Astrocyte of the cerebellum (primary cell): ENCODE measurements at regions not wholly inside any gene's neighbourhood (a gene's known extent, or its start where the extent isn't known, plus 50 kb on each side); places are given as distances from the start of the nearest gene placed in this dataset.

Experiments
- DNase-seq: peaks from one replicate; pipeline ENCODE4 v3.0.0-alpha.2; 2011; ENCODE audit warnings: low read depth
- H3K4me3 ChIP-seq: 2 replicates; pipeline ENCODE4 v1.5.1; 2011; ENCODE audit warnings: mild to moderate bottlenecking, low read depth, low read length, moderate library complexity
- in situ Hi-C: cut with HindIII; loops from 2 replicates; pipeline ENCODE4 v1.10.0; 2017; ENCODE audit warnings: low sequenced_read_pairs
- TF ChIP-seq, protein P1 (sequence below): IDR thresholded peaks from 2 replicates; pipeline ENCODE4 v1.5.1; 2012; ENCODE audit warnings: low read length, low read depth, moderate library complexity, mild to moderate bottlenecking; ENCODE audit errors: missing control alignments

DNA sequence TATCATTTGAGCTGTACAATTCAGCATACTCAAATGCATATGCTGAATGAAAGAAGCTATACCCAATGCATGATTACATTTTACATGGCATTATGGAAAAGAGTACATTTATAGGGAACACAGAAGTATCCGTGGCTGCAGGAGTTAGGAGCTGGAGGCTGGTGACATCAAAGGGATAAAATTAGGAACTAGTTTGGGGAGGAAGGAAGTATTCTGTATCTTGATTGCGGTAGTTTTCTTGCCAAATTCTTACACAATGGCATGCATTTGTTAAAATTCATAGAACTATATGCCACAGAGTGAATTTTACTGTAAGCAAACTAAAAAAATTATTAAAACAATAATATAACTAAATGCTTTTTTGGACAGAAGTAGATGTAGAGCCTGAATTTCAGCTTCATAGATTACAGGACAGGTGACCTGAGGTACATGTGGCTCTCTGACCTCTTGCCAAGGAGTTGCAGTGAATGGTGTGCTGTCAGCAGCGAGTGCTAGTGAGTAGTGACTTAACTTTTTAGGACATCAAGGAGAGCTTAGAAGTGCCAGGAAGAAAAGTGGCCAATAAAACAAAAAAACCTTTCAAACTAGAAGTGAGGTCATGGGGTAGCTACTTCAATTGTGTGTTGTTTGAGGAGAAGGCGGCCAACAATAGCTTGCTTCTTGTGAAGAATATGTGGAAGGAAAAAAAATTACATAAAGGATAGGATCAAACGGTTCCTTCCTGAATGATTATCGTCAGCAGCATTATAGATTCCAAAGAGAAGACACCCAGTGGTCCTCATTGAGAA, 514.9 kb upstream of the CLINT1 start:
- no peak for DNase-seq
- H3K4me3 ChIP-seq: no peak overlapping the region
- in situ Hi-C loops: no loop called here
- TF ChIP-seq, protein P1, sequence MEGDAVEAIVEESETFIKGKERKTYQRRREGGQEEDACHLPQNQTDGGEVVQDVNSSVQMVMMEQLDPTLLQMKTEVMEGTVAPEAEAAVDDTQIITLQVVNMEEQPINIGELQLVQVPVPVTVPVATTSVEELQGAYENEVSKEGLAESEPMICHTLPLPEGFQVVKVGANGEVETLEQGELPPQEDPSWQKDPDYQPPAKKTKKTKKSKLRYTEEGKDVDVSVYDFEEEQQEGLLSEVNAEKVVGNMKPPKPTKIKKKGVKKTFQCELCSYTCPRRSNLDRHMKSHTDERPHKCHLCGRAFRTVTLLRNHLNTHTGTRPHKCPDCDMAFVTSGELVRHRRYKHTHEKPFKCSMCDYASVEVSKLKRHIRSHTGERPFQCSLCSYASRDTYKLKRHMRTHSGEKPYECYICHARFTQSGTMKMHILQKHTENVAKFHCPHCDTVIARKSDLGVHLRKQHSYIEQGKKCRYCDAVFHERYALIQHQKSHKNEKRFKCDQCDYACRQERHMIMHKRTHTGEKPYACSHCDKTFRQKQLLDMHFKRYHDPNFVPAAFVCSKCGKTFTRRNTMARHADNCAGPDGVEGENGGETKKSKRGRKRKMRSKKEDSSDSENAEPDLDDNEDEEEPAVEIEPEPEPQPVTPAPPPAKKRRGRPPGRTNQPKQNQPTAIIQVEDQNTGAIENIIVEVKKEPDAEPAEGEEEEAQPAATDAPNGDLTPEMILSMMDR: no peak

DNA sequence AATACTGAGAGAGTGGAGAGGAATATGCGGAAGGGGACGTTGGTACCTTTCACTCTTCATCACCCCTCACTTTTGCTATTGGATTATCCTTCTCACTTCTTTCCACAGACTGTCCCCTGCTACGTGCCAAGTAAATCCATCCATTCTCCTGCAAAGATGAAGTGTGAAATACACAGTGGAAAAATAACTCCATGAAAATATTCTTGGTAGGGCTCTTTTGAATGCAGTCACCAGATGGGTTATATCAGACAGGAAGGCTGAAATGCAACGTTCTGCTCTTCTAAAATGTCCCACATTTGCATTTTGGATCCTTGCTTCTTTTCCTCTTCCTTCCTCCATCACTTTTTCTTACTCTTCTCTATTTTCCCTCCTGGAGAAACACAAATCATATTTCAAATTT, 510.3 kb upstream of the CLINT1 start:
- H3K4me3 ChIP-seq: no peak overlapping the region
- TF ChIP-seq, protein P1: no peak
- no peak for DNase-seq
- in situ Hi-C loops: no loop called here

DNA sequence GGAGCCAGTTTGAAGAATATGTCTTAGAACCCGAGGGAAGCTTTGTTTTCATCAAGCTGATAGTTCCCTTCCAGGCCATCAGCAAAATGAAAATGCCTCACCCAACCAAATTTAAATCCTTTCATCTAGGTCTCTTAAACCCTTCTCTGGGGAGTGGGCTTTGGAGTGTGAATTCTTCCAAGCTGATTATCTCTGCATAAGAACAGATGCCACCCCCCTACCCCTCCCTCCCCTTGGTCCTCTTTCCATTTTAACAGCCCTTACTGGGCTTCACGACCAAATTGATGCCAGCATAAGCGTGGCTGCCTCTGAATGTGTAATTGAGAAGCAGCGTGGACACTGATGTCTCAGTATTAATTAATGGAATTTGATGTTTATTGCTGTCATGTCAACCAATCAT, 509.7 kb upstream of the CLINT1 start:
- TF ChIP-seq, protein P1: no peak
- DNase-seq: no peak
- in situ Hi-C loops: no loop called here

DNA sequence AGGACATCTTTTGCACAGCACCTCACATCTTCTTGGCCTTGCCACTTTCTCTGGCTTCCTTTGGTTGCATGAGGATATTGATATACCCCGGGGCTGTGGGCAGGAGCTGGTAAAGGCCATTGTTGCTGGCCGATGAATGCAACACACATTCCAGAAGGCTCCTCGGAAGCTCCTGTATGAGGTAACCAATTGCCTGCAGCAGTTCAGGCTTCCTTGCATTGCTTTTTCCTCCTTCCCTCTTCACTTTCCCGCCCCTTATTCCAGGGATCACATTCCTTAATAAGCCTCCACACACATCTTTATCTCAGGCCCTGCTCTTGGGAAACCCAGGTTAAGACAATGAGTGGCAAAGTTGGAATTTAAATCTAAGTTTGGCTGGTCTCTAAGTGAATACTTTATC, 505.4 kb upstream of the CLINT1 start:
- in situ Hi-C loops: no loop called here
- no peak for DNase-seq
- no peak overlapping the region for H3K4me3 ChIP-seq
- TF ChIP-seq, protein P1: no peak

More for the DNA sequence above, 509.7 kb upstream of the CLINT1 start:
- no peak overlapping the region for H3K4me3 ChIP-seq

DNA sequence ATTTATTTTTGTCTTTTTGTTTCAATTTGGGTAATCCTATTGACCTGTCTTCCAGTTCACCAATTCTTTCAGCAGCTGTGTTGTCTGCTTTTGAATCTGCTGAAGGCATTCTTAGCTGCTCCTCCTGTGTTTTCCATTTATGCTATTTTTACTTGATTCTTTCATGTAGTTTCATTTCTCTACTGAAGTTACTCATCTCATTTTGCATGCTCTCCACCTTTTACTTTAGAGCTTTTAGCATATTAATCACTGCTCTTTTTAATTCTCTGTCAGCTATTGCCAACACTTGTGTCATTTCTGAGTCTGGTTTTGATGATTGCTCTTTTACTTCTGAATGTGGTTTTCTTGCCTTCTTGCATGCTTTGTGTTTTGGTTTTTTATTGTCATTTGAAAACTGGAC, 496.0 kb upstream of the CLINT1 start:
- TF ChIP-seq, protein P1: no peak
- in situ Hi-C loops: no loop called here
- DNase-seq: no peak
- no peak overlapping the region for H3K4me3 ChIP-seq

DNA sequence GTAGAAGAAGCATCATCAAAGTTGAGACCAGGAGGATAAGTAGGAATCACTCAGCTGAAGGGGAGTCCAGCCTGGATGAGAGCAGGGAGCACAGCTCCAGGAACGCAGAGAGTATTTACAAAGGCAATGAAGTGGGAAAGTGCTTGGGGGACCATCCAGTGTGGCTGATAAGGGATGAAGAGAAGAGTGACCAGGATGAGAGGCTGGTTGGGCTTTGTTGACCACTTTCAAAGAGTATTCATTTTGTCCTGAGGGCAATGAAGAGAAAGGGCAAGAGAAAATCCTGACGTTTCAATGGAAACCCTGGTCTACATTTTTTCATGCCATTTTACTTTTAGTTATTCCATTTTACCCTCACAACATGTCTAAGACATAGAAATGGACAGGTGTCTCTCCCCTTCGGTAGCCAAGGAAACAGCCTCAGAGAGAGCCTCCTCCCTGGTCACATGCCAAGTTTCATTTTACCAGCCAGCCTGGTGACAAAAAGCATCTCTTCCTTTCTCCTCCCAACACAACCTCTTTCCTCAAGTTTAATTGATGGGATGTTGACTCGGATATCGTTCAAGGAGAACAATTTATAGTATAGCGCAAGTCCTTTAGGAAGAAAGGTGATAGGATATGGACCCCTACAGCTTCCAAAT, 492.7 kb upstream of the CLINT1 start:
- no peak for DNase-seq
- TF ChIP-seq, protein P1: no peak
- no peak overlapping the region for H3K4me3 ChIP-seq
- in situ Hi-C loops: no loop called here
